Retina (tissue), 1 donor: ENCODE measurements at regions not wholly inside any gene's neighbourhood (a gene's known extent, or its start where the extent isn't known, plus 50 kb on each side); places are given as distances from the start of the nearest gene placed in this dataset.

Experiments used
- DNase-seq: peaks from one replicate; pipeline ENCODE4 v3.0.0-alpha.2; 2016

- no peak for DNase-seq
Observed at GRCh38 chr12:46460682-46461210, 88.2 kb upstream of the SLC38A2 start.

GRCh38 chr12:46459861-46460545 is 87.4 kb upstream of the SLC38A2 start:
- DNase-seq: no peak

- DNase-seq: no peak
Observed at GRCh38 chr12:46459111-46459510, 86.5 kb upstream of the SLC38A2 start.

- DNase-seq: no peak
Observed at GRCh38 chr12:46458500-46459102, 86.0 kb upstream of the SLC38A2 start.

DNA sequence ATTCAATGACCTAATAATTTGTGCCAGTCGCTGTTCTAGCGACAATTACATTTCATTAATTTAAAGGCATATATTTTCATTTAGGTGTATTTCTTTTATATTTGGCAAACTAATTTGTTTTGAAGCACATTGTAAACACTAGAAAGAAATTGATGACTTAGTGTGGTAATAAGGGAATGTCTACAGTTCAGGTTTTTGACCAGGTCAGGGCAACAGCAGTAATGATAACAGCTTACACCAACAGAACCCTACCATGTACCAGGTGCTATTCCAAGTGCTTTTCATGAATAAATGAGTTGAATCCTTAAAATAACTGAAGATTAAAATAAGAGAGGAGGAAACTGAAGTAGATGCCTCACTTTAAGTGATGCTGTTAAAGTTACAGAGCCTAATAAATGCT is 85.4 kb upstream of the SLC38A2 start:
- no peak for DNase-seq

DNA sequence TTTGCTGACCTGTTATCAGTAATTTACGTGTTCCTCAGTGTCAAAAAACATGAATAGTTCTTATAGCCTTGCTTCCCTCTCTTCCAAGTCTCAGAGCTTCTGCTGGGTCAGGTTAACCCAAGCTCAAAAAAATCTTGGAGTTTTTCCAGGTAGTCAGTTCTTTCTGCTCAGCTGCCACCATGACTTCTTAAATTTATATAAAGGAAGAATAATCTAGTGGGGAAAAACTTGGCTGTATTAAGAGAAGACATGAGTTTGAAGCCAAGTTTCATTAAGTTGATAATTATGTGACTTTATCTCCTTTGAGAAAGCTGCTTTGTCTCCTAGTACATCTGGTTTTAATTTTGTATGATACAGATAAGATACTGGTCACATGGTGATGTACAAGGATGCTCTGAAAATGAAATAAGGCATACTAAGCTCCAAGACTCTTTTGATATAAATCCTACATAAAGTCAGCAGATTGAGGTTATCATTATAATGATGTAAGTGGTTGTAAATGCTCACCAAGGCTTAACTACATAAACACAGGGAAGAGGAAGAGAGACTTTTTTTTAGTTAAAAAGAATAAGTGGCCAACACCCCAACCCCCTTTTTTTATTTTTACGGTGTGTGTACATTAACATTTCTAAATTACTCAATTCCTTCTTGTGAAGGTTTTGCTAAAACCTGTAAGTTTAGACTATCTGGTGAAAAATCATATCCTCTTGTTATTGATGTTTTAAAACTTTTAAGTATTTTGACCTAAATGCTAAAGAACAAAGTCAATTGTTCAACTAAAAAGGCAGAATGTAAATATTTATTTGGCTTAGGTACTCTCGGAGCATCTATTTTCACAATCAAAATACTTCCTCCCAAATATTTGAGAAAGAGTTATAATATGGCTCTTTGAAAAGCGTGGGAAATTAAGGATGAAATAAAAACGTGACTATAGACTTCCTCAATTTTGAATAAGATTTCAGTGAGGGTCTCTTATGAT is 84.1 kb upstream of the SLC38A2 start:
- no peak for DNase-seq

DNA sequence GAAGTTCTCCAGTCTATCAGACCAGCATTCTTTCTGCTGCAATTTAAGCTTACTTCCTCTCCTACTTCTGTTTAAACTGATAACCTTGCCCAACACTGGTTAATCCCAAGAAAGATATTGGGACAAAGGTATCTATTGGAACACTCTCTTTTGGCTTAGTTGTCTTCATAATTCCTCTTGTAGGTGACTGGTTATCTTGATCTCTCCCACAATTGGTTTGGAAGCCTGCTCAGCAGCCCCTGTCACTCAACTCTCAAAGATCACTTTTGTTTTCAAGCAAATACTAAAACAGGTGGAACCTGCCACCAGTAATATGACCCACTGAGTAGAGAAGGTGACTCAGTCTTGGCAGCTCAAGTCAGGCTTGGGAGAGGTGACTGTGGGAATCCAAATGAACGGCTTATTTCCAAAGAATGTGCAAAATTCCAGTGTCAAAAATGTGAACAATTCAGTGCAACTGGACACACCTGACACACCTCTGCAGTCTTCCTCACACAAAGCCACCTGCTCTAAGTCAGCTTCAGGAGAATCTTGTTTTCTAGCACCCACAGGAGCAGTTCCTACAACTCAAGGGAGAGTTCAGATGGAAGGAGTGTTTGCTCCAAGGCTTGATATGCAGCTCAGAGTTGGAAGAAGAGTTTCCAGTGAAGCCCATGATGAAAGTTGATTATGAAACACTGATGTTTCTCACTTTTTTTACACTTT is 83.2 kb upstream of the SLC38A2 start:
- no peak for DNase-seq

GRCh38 chr12:46454981-46455380 is 82.4 kb upstream of the SLC38A2 start:
- DNase-seq: no peak

- no peak for DNase-seq
Observed at GRCh38 chr12:46453428-46453827, 80.9 kb upstream of the SLC38A2 start.

DNA sequence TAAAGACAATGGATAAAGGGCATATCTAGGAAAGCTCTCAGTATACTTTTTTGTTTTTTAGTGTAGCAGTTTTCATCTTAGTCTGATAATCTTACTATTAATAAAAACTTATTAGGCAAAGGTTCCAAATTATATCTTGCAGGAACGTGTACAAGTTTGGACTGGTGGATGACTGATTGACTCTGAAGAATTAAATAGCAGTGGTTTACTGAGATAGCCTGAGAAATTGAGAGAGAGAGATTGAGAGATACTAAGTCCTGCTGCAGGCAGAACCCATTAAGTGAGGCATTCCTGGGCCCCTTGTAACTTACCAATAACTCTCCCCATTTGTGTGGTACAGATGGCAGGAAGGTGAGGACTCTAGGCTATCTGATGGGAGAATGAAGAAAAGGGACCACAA is 80.2 kb upstream of the SLC38A2 start:
- DNase-seq: no peak

DNA sequence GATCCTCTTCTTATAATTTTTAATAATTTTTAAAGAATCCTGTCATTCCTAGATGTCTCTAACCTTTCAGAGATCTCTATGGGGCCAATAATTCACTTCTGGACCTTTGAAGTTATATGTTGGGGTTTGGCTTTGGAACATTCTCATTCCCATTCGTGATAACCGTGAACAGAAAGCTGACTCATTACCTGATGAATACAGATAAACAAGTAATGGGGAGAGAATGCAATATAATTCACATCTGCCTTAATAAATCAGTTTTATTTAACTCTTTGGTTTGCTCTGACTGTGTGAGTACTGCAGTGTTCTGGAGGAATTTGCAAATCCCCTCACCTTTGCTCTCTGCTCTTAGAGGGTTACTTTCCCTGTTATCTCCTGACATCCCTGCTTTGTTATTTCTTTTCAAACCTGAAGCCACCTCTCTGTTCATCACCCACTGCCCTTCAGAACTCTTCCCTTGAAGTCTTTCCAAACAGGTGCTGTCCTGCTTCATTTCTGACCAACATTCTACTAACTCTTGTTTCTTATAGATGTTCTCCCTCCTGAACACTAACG is 79.6 kb upstream of the SLC38A2 start:
- no peak for DNase-seq

DNA sequence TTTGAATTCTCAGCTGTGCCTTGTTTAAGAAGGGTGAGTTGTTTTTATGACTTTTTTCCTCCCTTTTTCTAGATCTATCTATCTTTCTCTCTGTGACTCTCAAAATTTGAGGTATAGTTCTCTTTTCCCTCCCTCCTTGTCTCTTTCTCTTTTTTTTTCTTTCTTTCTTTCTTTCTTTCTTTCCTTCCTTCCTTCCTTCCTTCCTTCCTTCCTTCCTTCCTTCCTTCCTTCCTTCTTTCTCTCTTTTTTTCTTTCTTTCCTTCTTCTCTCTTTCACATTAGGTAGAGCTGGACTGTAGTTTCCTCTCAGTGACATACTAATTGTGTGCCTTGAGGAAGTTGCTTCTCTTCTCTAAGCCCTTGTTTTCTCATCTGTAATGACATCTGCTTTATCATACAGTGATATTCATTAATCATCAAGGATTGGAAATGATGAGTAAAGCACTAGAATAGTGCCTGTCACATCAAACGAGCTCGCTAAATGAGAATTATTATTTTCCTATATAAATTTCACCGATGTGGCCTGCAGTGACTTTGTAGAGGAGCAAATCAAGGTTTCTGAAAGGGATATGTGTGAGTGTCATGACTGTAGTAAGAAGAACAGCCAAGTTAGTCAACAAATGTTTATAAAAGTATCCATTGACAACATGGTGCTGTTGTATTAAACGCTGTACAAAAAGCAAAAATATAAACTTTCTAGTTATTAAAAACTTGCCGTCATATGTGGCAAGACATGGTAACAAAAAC is 78.9 kb upstream of the SLC38A2 start:
- no peak for DNase-seq

- no peak for DNase-seq
Observed at GRCh38 chr12:46450279-46450748, 77.7 kb upstream of the SLC38A2 start.

DNA sequence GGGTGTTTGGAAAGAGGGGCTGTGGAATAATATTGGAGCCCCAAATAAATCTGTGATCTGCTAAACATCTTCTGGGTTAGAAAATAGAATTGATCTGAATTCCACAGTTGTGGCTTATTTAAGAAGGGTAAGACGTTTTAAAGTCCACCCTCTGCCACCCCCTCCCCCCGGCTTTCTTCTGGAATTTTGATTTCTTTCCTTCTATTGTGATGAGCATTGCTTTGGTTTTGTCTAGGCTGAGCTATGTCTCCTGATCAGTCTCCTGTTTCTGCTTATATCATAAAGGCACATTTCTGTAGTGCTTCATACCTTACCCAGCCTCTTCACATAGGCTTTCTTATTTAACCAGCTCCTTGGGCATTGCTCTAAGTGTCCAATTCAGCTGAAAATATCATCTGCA is 77.3 kb upstream of the SLC38A2 start:
- no peak for DNase-seq

- no peak for DNase-seq
Observed at GRCh38 chr12:46449316-46449715, 76.7 kb upstream of the SLC38A2 start.

DNA sequence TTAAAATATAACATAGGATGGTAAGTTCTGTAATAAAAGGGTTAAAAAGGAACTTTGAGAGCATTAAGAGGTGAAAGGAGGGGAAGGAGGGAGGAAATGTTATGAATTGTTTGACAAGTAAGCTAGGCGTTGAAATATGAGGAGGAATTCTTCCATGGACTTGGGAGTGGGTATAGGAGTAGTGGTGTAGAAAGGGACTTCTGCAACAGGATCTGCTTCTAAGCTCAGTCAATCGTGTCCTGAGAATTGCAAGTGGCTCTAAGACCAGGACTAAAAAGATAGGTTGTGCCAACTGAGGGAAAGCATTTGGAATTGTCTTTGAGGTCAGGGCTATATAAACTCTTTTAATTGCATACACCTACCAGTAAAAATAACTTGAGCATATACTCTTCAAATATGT is 74.1 kb upstream of the SLC38A2 start:
- DNase-seq: no peak

GRCh38 chr12:46445551-46446235 is 73.1 kb upstream of the SLC38A2 start:
- DNase-seq: no peak

GRCh38 chr12:46445093-46445492 is 72.5 kb upstream of the SLC38A2 start:
- DNase-seq: no peak

GRCh38 chr12:46443594-46444263 is 71.2 kb upstream of the SLC38A2 start:
- no peak for DNase-seq

DNA sequence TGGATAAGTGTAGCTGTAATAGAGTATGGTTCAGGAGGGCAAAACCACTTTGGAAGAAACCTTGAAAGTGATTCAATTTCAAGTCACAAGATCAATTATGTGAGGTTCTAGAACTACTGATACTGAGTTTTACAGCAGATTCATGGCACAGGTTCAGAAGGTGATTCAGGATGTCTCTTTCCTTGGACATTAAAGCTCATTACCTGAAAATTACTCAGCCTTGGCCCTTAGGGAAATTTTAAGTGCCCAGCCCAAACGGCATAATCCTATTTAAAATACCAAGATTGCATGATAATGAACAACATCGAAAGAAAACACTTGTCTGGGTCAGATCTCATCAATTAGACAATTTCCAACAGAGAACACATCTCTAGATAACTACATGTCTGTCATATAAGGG is 70.2 kb upstream of the SLC38A2 start:
- no peak for DNase-seq
